Liver (tissue), 8 donors: ENCODE measurements at regions not wholly inside any gene's neighbourhood (a gene's known extent, or its start where the extent isn't known, plus 50 kb on each side); places are given as distances from the start of the nearest gene placed in this dataset.
"Not testable (repeated sequence)": the region's sequence is repeated elsewhere in the genome, so short reads cannot be mapped to it uniquely, and the experiment has no call there.

ENCODE experiments used
- DNase-seq: peaks from one replicate; pipeline ENCODE4 v3.0.0-alpha.2; 2017; ENCODE audit warnings: low spot score
- H3K27ac ChIP-seq, 2 donors: one replicate each; pipeline ENCODE4 v1.7.0; 2013; ENCODE audit warnings: inconsistent platforms in 2 of 2, low read length in 2 of 2, control low read depth in 1 of 2, low read depth in 1 of 2, mild to moderate bottlenecking in 1 of 2
- H3K27me3 ChIP-seq, 4 donors: one replicate each; pipeline versions ENCODE4 v1.6.1 to v1.7.0; 2013; ENCODE audit warnings: low read length in 3 of 4, inconsistent platforms in 1 of 4, mild to moderate bottlenecking in 1 of 4, moderate library complexity in 1 of 4; ENCODE audit not compliant: control insufficient read depth in 4 of 4, insufficient read depth in 4 of 4
- H3K36me3 ChIP-seq, 4 donors: one replicate each; pipeline versions ENCODE4 v1.6.1 to v1.7.0; 2013; ENCODE audit warnings: low read length in 3 of 4, mild to moderate bottlenecking in 3 of 4, low read depth in 1 of 4, moderate library complexity in 1 of 4; ENCODE audit not compliant: control insufficient read depth in 4 of 4, insufficient read depth in 3 of 4
- H3K4me1 ChIP-seq, 4 donors: one replicate each; pipeline versions ENCODE4 v1.6.1 to v1.7.0; 2013; ENCODE audit warnings: low read length in 3 of 4, mild to moderate bottlenecking in 3 of 4, moderate library complexity in 1 of 4; ENCODE audit not compliant: control insufficient read depth in 4 of 4, insufficient read depth in 4 of 4
- H3K4me3 ChIP-seq, 3 donors: one replicate each; pipeline versions ENCODE4 v1.6.1 to v1.7.0; 2013; ENCODE audit warnings: low read length in 3 of 3, control low read depth in 1 of 3, low read depth in 1 of 3, mild to moderate bottlenecking in 1 of 3
- H3K9ac ChIP-seq, 2 donors: one replicate each; pipeline ENCODE4 v1.7.0; 2013; ENCODE audit warnings: low read length in 2 of 2, mild to moderate bottlenecking in 2 of 2, moderate library complexity in 2 of 2, control low read depth in 1 of 2, low read depth in 1 of 2
- H3K9me3 ChIP-seq, 4 donors: one replicate each; pipeline versions ENCODE4 v1.6.1 to v1.7.0; 2013; ENCODE audit warnings: low read length in 3 of 4; ENCODE audit not compliant: control insufficient read depth in 4 of 4
- ATF3 ChIP-seq: IDR thresholded peaks from 2 replicates; pipeline ENCODE4 v1.6.1; 2016; ENCODE audit warnings: antibody characterized with exemption
- EGR1 ChIP-seq, 2 donors: IDR thresholded peaks; 2 replicates each; pipeline ENCODE4 v1.6.1; 2016 to 2018; ENCODE audit warnings: antibody characterized with exemption in 2 of 2, low read depth in 2 of 2
- FOXA1 ChIP-seq: IDR thresholded peaks from 2 replicates; pipeline ENCODE4 v1.6.1; 2016; ENCODE audit warnings: antibody characterized with exemption
- FOXA2 ChIP-seq: IDR thresholded peaks from 2 replicates; pipeline ENCODE4 v1.6.1; 2016; ENCODE audit warnings: antibody characterized with exemption
- GABPA ChIP-seq, 2 donors: IDR thresholded peaks in 1 of 2; conservative IDR thresholded peaks in 1 of 2; 2 replicates each; pipeline ENCODE4 v1.6.1; 2016; ENCODE audit warnings: antibody characterized with exemption in 2 of 2, mild to moderate bottlenecking in 1 of 2, moderate library complexity in 1 of 2
- HNF4A ChIP-seq, 2 donors: conservative IDR thresholded peaks; 2 replicates each; pipeline ENCODE4 v1.6.1; 2016; ENCODE audit warnings: antibody characterized with exemption in 2 of 2, mild to moderate bottlenecking in 2 of 2
- HNF4G ChIP-seq: IDR thresholded peaks from 2 replicates; pipeline ENCODE4 v1.6.1; 2016; ENCODE audit warnings: antibody characterized with exemption
- JUND ChIP-seq, 2 donors: IDR thresholded peaks; 2 replicates each; pipeline ENCODE4 v1.6.1; 2016; ENCODE audit warnings: antibody characterized with exemption in 2 of 2
- MAX ChIP-seq: IDR thresholded peaks from 2 replicates; pipeline ENCODE4 v1.6.1; 2016; ENCODE audit warnings: antibody characterized with exemption
- NR2F2 ChIP-seq: IDR thresholded peaks from 2 replicates; pipeline ENCODE4 v1.6.1; 2016; ENCODE audit warnings: antibody characterized with exemption
- RAD21 ChIP-seq, 2 donors: IDR thresholded peaks; 2 replicates each; pipeline ENCODE4 v1.6.1; 2016; ENCODE audit warnings: antibody characterized with exemption in 2 of 2, mild to moderate bottlenecking in 2 of 2
- RXRA ChIP-seq, 2 donors: IDR thresholded peaks; 2 replicates each; pipeline ENCODE4 v1.6.1; 2017 to 2018; ENCODE audit warnings: antibody characterized with exemption in 2 of 2, mild to moderate bottlenecking in 1 of 2
- SP1 ChIP-seq: IDR thresholded peaks from 2 replicates; pipeline ENCODE4 v1.6.1; 2018; ENCODE audit warnings: antibody characterized with exemption, mild to moderate bottlenecking
- TAF1 ChIP-seq: conservative IDR thresholded peaks from 2 replicates; pipeline ENCODE4 v1.6.1; 2016; ENCODE audit warnings: antibody characterized with exemption, mild to moderate bottlenecking
- YY1 ChIP-seq: IDR thresholded peaks from 2 replicates; pipeline ENCODE4 v1.6.1; 2016; ENCODE audit warnings: antibody characterized with exemption, mild to moderate bottlenecking
- ZBTB33 ChIP-seq: IDR thresholded peaks from 2 replicates; pipeline ENCODE4 v1.6.1; 2016; ENCODE audit warnings: antibody characterized with exemption
- WGBS: extraction: QIAGEN DNeasy Blood & Tissue Kit; methylation state at CpG from one replicate; pipeline ENCODE4 v1.1.7; 2013; 5-methylcytosine and 5-hydroxymethylcytosine counted together
- TF ChIP-seq, protein P1 (sequence below): fragments of 150-350 bp; IDR thresholded peaks from 2 replicates; pipeline ENCODE4 v1.5.1; 2017; ENCODE audit warnings: improper control_type of control experiment, low read depth, low read length; ENCODE audit not compliant: missing input control
- TF ChIP-seq, protein P2 (sequence below): IDR thresholded peaks from 2 replicates; pipeline ENCODE4 v1.6.1; 2016; ENCODE audit warnings: antibody characterized with exemption, mild to moderate bottlenecking
- donor health status: healthy.
- donor health status: healthy.
- donor health status: healthy.
- donor health status: healthy.
- donor health status: healthy.

GRCh38 chr6:115747719-115748118 is 313.0 kb downstream of the FRK start (continued):
- TF ChIP-seq, protein P1, sequence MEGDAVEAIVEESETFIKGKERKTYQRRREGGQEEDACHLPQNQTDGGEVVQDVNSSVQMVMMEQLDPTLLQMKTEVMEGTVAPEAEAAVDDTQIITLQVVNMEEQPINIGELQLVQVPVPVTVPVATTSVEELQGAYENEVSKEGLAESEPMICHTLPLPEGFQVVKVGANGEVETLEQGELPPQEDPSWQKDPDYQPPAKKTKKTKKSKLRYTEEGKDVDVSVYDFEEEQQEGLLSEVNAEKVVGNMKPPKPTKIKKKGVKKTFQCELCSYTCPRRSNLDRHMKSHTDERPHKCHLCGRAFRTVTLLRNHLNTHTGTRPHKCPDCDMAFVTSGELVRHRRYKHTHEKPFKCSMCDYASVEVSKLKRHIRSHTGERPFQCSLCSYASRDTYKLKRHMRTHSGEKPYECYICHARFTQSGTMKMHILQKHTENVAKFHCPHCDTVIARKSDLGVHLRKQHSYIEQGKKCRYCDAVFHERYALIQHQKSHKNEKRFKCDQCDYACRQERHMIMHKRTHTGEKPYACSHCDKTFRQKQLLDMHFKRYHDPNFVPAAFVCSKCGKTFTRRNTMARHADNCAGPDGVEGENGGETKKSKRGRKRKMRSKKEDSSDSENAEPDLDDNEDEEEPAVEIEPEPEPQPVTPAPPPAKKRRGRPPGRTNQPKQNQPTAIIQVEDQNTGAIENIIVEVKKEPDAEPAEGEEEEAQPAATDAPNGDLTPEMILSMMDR: no peak
- TF ChIP-seq YY1 (no peak), FOXA1 (no peak), SP1 (no peak), ZBTB33 (no peak), JUND (IDR thresholded peaks at IDR 0.05) (no peak), HNF4A (conservative IDR thresholded peaks at IDR 0.05) (no peak)

DNA sequence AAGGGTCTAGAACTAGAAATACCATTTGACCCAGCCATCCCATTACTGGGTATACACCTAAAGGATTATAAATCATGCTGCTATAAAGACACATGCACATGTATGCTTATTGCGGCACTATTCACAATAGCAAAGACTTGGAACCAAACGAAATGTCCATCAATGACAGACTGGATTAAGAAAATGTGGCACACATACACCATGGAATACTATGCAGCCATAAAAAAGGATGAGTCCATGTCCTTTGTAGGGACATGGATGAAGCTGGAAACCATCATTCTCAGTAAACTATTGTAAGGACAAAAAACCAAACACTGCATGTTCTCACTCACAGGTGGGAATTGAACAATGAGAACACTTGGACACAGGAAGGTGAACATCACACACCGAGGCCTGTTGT is 314.1 kb downstream of the FRK start:
- not testable (repeated sequence) for H3K9ac ChIP-seq, H3K4me1 ChIP-seq, DNase-seq, H3K9me3 ChIP-seq, H3K4me3 ChIP-seq, H3K27ac ChIP-seq, H3K36me3 ChIP-seq, H3K27me3 ChIP-seq
- 74% methylated on average over 3 of the region's 3 CpGs for WGBS

- DNase-seq: no peak
- no peaks in the 10 kb centered on the region for H3K4me1 ChIP-seq
- WGBS: 95% methylated on average over 1 of the region's 1 CpG
Observed at GRCh38 chr6:115740907-115741306, 319.8 kb downstream of the FRK start.

More at GRCh38 chr6:115740907-115741306, 319.8 kb downstream of the FRK start:
- H3K27me3 ChIP-seq: no peaks in the 10 kb centered on the region
- H3K27ac ChIP-seq: no peak overlapping the region
- no peaks in the 10 kb centered on the region for H3K36me3 ChIP-seq
- peaks cover 0 to 4% (median 0%) of the 10 kb centered on the region in 4 donors for H3K9me3 ChIP-seq
- no peak overlapping the region for H3K9ac ChIP-seq
- TF ChIP-seq FOXA1 (no peak), NR2F2 (no peak), TAF1 (no peak), RAD21 (IDR thresholded peaks at IDR 0.05) (no peak), GABPA (IDR thresholded peaks at IDR 0.05 in 1 of 2, conservative IDR thresholded peaks at IDR 0.05 in 1 of 2) (no peak), ZBTB33 (no peak), RXRA (IDR thresholded peaks at IDR 0.05) (no peak), HNF4A (conservative IDR thresholded peaks at IDR 0.05) (no peak), JUND (IDR thresholded peaks at IDR 0.05) (no peak), FOXA2 (no peak), HNF4G (no peak), MAX (no peak), SP1 (no peak), YY1 (no peak), EGR1 (IDR thresholded peaks at IDR 0.05; ENCODE audit: low read depth in 2 of 2) (no peak), ATF3 (no peak)
- TF ChIP-seq, protein P2, sequence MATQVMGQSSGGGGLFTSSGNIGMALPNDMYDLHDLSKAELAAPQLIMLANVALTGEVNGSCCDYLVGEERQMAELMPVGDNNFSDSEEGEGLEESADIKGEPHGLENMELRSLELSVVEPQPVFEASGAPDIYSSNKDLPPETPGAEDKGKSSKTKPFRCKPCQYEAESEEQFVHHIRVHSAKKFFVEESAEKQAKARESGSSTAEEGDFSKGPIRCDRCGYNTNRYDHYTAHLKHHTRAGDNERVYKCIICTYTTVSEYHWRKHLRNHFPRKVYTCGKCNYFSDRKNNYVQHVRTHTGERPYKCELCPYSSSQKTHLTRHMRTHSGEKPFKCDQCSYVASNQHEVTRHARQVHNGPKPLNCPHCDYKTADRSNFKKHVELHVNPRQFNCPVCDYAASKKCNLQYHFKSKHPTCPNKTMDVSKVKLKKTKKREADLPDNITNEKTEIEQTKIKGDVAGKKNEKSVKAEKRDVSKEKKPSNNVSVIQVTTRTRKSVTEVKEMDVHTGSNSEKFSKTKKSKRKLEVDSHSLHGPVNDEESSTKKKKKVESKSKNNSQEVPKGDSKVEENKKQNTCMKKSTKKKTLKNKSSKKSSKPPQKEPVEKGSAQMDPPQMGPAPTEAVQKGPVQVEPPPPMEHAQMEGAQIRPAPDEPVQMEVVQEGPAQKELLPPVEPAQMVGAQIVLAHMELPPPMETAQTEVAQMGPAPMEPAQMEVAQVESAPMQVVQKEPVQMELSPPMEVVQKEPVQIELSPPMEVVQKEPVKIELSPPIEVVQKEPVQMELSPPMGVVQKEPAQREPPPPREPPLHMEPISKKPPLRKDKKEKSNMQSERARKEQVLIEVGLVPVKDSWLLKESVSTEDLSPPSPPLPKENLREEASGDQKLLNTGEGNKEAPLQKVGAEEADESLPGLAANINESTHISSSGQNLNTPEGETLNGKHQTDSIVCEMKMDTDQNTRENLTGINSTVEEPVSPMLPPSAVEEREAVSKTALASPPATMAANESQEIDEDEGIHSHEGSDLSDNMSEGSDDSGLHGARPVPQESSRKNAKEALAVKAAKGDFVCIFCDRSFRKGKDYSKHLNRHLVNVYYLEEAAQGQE: no peak
- TF ChIP-seq, protein P1: no peak
- H3K4me3 ChIP-seq: no peak overlapping the region
